ENCODE measurements at regions not wholly inside any gene's neighbourhood (a gene's known extent, or its start where the extent isn't known, plus 50 kb on each side); places are given as distances from the start of the nearest gene placed in this dataset.

DNA sequence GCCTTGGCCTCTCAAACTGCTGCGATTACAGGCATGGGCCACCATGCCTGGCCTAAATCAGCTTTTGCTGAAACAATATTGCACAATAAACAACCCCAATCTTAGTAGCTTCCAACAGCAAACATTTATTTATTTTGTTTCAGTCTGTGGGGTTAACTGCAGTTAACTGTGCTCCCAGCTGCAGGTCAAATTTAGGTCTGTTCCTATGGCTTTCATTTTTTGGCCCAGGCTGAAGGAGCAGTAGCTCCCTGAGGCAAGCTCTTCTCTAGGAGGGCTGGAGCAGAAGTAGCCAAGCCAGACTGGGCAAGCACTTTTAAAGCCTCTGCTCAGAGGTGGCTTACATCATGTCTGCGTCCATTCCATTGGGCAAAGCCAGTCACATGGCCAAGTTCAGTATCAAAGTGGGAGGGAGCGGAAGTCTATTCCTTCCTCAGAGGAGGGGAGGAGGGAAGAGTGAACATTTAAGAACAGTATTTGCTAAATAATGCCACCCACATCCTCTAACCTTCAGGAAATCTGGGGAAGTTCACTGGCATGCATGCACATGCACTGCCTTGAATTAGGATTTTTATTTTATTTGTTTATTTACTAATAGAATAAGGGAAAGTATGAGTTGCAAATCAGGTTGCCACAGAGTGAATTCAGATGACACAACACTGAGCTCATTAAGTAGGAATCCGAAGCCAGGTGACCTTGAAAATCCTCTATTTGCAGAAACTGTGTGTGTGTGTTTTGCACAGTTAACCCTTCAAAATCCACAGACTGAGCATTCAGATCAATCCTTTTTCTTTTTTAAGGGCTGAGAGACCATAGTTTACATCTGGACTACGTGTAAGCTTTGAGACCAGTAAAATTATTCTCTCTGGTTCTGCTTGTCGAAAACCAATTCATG, 122.0 kb upstream of the SEL1L start:
- intact Hi-C loops (cut with DNase I), result no loop called here
- Histone ChIP-seq H3K4me3 (no peak overlapping the region), H3K36me3 (no peaks in the 10 kb centered on the region), H3K27ac (no peak overlapping the region), H3K27me3 (no peaks in the 10 kb centered on the region), H3K4me1 (no peaks in the 10 kb centered on the region), H3K9me3 (no peaks in the 10 kb centered on the region)
- no peak for DNase-seq (ENCODE audit: extremely low spot score in 2 of 2)
- no peak for TF ChIP-seq POLR2AphosphoS5 (IDR thresholded peaks at IDR 0.05; ENCODE audit: insufficient read depth in 1 of 2, low read depth in 1 of 2)
- TF ChIP-seq, protein P1, sequence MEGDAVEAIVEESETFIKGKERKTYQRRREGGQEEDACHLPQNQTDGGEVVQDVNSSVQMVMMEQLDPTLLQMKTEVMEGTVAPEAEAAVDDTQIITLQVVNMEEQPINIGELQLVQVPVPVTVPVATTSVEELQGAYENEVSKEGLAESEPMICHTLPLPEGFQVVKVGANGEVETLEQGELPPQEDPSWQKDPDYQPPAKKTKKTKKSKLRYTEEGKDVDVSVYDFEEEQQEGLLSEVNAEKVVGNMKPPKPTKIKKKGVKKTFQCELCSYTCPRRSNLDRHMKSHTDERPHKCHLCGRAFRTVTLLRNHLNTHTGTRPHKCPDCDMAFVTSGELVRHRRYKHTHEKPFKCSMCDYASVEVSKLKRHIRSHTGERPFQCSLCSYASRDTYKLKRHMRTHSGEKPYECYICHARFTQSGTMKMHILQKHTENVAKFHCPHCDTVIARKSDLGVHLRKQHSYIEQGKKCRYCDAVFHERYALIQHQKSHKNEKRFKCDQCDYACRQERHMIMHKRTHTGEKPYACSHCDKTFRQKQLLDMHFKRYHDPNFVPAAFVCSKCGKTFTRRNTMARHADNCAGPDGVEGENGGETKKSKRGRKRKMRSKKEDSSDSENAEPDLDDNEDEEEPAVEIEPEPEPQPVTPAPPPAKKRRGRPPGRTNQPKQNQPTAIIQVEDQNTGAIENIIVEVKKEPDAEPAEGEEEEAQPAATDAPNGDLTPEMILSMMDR (IDR thresholded peaks at IDR 0.05), result no peak
- TF ChIP-seq POLR2A (IDR thresholded peaks at IDR 0.05), result no peak

DNA sequence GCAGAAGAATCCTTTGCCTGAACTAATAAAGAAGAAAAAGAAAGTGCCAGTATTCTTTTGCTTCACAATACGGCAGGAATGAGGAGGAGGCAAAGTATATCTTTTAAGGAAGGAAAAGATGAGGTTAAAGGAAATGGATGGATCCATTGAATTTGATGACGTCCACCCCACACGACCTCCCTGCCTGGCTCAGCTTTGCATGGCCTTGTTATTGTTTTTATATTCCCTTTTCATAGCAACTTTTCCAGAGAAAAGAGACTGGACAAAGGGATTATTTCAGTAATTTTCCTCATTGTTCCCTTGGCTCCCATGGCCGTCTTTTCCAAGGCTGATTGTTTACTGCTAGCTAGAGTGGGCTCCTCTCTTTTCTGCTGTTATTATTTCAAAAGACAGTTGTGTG, 123.2 kb upstream of the SEL1L start:
- Histone ChIP-seq H3K27ac (no peak overlapping the region), H3K27me3 (no peaks in the 10 kb centered on the region), H3K36me3 (no peaks in the 10 kb centered on the region), H3K4me3 (no peak overlapping the region), H3K9me3 (no peaks in the 10 kb centered on the region), H3K4me1 (no peaks in the 10 kb centered on the region)
- intact Hi-C loops (cut with DNase I), result no loop called here
- TF ChIP-seq, protein P1 (IDR thresholded peaks at IDR 0.05), result no peak
- TF ChIP-seq POLR2A (IDR thresholded peaks at IDR 0.05) (no peak), POLR2AphosphoS5 (IDR thresholded peaks at IDR 0.05; ENCODE audit: insufficient read depth in 1 of 2, low read depth in 1 of 2) (no peak)
- DNase-seq (ENCODE audit: extremely low spot score in 2 of 2), result no peak

DNA sequence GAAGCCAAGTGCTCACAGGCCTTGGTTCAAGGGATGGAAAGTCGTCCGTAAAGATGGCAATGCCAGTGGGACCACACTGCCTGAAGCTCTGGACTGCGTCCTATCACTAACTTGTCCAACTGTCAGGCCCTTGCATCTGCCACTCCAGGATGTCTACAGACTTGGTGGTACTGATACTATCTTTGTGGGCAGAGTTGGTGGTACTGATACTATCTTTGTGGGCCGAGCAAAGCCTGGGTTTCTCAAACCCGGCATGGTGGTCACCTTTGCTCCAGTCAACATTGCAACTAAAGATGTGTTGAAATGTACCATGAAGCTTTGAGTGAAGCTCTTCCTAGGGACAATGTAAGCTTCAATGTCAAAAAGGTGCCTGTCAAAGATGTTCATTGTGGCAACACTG, 128.4 kb upstream of the SEL1L start:
- Histone ChIP-seq H3K4me3 (no peak overlapping the region), H3K4me1 (no peaks in the 10 kb centered on the region), H3K36me3 (no peaks in the 10 kb centered on the region), H3K27me3 (no peaks in the 10 kb centered on the region), H3K27ac (no peak overlapping the region), H3K9me3 (no peaks in the 10 kb centered on the region)
- TF ChIP-seq POLR2A (IDR thresholded peaks at IDR 0.05) (no peak), POLR2AphosphoS5 (IDR thresholded peaks at IDR 0.05; ENCODE audit: insufficient read depth in 1 of 2, low read depth in 1 of 2) (no peak)
- TF ChIP-seq, protein P1 (IDR thresholded peaks at IDR 0.05), result no peak
- intact Hi-C loops (cut with DNase I), result no loop called here
- DNase-seq (ENCODE audit: extremely low spot score in 2 of 2), result no peak

DNA sequence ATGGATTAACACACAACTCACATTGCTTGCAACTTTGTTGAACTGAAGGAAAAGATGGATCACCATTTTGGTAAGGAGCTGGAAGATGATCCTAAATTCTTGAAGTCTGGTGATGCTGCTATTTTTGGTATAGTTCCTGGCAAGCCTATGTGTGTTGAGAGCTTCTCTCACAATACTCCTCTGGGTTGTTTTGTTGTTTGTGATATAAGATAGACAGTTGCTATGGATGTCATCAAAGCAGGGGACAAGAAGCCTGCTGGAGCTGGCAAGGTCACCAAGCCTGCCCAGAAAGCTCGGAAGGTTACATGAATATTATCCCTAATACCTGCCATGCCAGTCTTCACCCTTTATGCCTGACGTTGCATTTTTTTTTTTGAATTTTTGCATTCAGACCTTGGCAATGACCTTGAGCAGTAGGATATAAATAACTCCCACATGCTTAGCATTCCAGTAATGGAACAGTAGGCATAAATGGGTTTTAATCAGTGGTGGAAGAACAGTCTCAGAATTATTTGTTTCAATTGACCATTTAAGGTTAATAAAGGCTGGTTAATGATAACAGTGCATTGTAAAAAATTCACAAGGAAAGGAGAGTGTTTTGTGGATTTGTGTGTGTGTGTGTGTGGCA, 129.0 kb upstream of the SEL1L start:
- intact Hi-C loops (cut with DNase I), result no loop called here
- TF ChIP-seq POLR2A (IDR thresholded peaks at IDR 0.05) (no peak), POLR2AphosphoS5 (IDR thresholded peaks at IDR 0.05; ENCODE audit: insufficient read depth in 1 of 2, low read depth in 1 of 2) (no peak)
- TF ChIP-seq, protein P1 (IDR thresholded peaks at IDR 0.05), result no peak
- Histone ChIP-seq H3K4me1 (no peaks in the 10 kb centered on the region), H3K27ac (no peak overlapping the region), H3K9me3 (no peaks in the 10 kb centered on the region), H3K27me3 (no peaks in the 10 kb centered on the region), H3K4me3 (no peak overlapping the region), H3K36me3 (no peaks in the 10 kb centered on the region)
- DNase-seq (ENCODE audit: extremely low spot score in 2 of 2), result no peak

Data from vagina (tissue), 2 donors.